HepG2 (cell line): ENCODE measurements at regions not wholly inside any gene's neighbourhood (a gene's known extent, or its start where the extent isn't known, plus 50 kb on each side); places are given as distances from the start of the nearest gene placed in this dataset.
A peak's percentile ranks its signal among the peaks of the same experiment; 100 is the strongest.

ENCODE experiments used
- CAMTA2 ChIP-seq: sonication (generic); formaldehyde crosslinking; IDR thresholded peaks from 2 replicates; pipeline ENCODE4 v1.4.0; 2020; ENCODE audit warnings: mild to moderate bottlenecking, missing genetic modification reagents, borderline replicate concordance
- FOXA3 ChIP-seq: IDR thresholded peaks from 2 replicates; pipeline ENCODE4 v1.6.1; 2016; ENCODE audit warnings: missing genetic modification reagents, missing compliant biosample characterization
- KAT8 ChIP-seq: IDR thresholded peaks from 2 replicates; pipeline ENCODE4 v1.6.1; 2016; ENCODE audit warnings: missing genetic modification reagents, missing compliant biosample characterization
- KLF12 ChIP-seq: sonication (generic); formaldehyde crosslinking; IDR thresholded peaks from 2 replicates; pipeline ENCODE4 v1.4.0; 2020; ENCODE audit warnings: missing genetic modification reagents, borderline replicate concordance
- NCOR1 ChIP-seq: fragments of 200-600 bp; sonication (generic); IDR thresholded peaks from 2 replicates; pipeline ENCODE4 v1.7.0; 2017; ENCODE audit warnings: antibody characterized with exemption, low read length, borderline replicate concordance
- TAF15 ChIP-seq: fragments of 200-400 bp; formaldehyde crosslinking; IDR thresholded peaks from one replicate; pipeline ENCODE4 v1.6.1; 2018; ENCODE audit warnings: mild to moderate bottlenecking, low read depth, low read length; ENCODE audit not compliant: poor library complexity, severe bottlenecking
- THAP7 ChIP-seq: sonication (generic); formaldehyde crosslinking; IDR thresholded peaks from 2 replicates; pipeline ENCODE4 v1.8.1; 2023; ENCODE audit warnings: mild to moderate bottlenecking, missing genetic modification reagents
- ZFX ChIP-seq: sonication (generic); formaldehyde crosslinking; IDR thresholded peaks from 2 replicates; pipeline ENCODE4 v1.4.0; 2020; ENCODE audit warnings: mild to moderate bottlenecking, low read depth, missing genetic modification reagents, moderate library complexity
- ZNF235 ChIP-seq: sonication (generic); formaldehyde crosslinking; IDR thresholded peaks from 2 replicates; pipeline ENCODE4 v1.8.1; 2023; ENCODE audit warnings: mild to moderate bottlenecking, missing genetic modification reagents, borderline replicate concordance
- ZNF260 ChIP-seq: sonication (generic); formaldehyde crosslinking; IDR thresholded peaks from 2 replicates; pipeline ENCODE4 v1.4.0; 2020; ENCODE audit warnings: missing genetic modification reagents, low read depth, mild to moderate bottlenecking, borderline replicate concordance
- ZNF430 ChIP-seq: sonication (generic); formaldehyde crosslinking; IDR thresholded peaks from 2 replicates; pipeline ENCODE4 v1.9.0; 2021; ENCODE audit warnings: mild to moderate bottlenecking, missing genetic modification reagents
- ZNF574 ChIP-seq: sonication (generic); formaldehyde crosslinking; IDR thresholded peaks from 2 replicates; pipeline ENCODE4 v1.4.0; 2020; ENCODE audit warnings: missing genetic modification reagents
- TF ChIP-seq, protein P1 (sequence below): sonication (generic); formaldehyde crosslinking; IDR thresholded peaks from 2 replicates; pipeline ENCODE4 v1.5.1; 2020; ENCODE audit warnings: missing genetic modification reagents, mild to moderate bottlenecking, borderline replicate concordance
- TF ChIP-seq, protein P2 (sequence below), 2 experiments: sonication (generic) in 1 of 2; formaldehyde crosslinking in 1 of 2; IDR thresholded peaks; 2 replicates each; pipeline versions ENCODE4 v1.4.0 to v1.6.1; 2016 to 2020; ENCODE audit warnings: borderline replicate concordance in 1 of 2, low read depth in 1 of 2, mild to moderate bottlenecking in 1 of 2, missing genetic modification reagents in 1 of 2
- TF ChIP-seq, protein P3 (sequence below): sonication (generic); formaldehyde crosslinking; IDR thresholded peaks from 2 replicates; pipeline ENCODE4 v1.5.1; 2020; ENCODE audit warnings: mild to moderate bottlenecking, moderate library complexity, missing genetic modification reagents

- peak; percentile 26; the same call in 1 of the 2 replicates for TF ChIP-seq ZNF574 (CRISPR knock-in tag)
- TF ChIP-seq KLF12 (CRISPR knock-in tag), result no peak
- no peak for TF ChIP-seq ZNF430 (CRISPR knock-in tag)
- no peak for TF ChIP-seq CAMTA2 (CRISPR knock-in tag)
- peak; percentile 77; the same call in 1 of the 2 replicates for TF ChIP-seq NCOR1
- TF ChIP-seq, protein P1, sequence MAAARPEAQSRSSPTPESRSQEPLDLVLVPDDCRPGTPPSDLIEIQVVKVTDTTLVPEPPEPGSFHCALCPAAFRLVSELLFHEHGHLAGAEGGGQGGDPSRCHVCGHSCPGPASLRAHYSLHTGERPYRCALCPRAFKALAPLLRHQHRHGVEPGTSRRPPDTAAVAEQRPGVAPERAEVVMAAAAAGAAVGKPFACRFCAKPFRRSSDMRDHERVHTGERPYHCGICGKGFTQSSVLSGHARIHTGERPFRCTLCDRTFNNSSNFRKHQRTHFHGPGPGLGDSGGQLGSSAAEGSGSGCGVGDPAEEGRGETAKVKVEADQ (CRISPR knock-in tag), result no peak
- no peak for TF ChIP-seq THAP7 (CRISPR knock-in tag)
- TF ChIP-seq ZNF235 (CRISPR knock-in tag), result no peak
- TF ChIP-seq, protein P2, sequence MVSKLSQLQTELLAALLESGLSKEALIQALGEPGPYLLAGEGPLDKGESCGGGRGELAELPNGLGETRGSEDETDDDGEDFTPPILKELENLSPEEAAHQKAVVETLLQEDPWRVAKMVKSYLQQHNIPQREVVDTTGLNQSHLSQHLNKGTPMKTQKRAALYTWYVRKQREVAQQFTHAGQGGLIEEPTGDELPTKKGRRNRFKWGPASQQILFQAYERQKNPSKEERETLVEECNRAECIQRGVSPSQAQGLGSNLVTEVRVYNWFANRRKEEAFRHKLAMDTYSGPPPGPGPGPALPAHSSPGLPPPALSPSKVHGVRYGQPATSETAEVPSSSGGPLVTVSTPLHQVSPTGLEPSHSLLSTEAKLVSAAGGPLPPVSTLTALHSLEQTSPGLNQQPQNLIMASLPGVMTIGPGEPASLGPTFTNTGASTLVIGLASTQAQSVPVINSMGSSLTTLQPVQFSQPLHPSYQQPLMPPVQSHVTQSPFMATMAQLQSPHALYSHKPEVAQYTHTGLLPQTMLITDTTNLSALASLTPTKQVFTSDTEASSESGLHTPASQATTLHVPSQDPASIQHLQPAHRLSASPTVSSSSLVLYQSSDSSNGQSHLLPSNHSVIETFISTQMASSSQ (IDR thresholded peaks at IDR 0.05; ENCODE audit: low read depth), result 0 out of 2 replicates have a peak, but pooled peaks have one; percentile 5
- TF ChIP-seq, protein P2 (CRISPR knock-in tag; IDR thresholded peaks at IDR 0.05; ENCODE audit: borderline replicate concordance), result no peak
- no peak for TF ChIP-seq TAF15
- TF ChIP-seq KAT8 (CRISPR knock-in tag), result no peak
- peak; percentile 78 for TF ChIP-seq FOXA3 (CRISPR knock-in tag)
- TF ChIP-seq ZNF260, result no peak
- TF ChIP-seq, protein P3, sequence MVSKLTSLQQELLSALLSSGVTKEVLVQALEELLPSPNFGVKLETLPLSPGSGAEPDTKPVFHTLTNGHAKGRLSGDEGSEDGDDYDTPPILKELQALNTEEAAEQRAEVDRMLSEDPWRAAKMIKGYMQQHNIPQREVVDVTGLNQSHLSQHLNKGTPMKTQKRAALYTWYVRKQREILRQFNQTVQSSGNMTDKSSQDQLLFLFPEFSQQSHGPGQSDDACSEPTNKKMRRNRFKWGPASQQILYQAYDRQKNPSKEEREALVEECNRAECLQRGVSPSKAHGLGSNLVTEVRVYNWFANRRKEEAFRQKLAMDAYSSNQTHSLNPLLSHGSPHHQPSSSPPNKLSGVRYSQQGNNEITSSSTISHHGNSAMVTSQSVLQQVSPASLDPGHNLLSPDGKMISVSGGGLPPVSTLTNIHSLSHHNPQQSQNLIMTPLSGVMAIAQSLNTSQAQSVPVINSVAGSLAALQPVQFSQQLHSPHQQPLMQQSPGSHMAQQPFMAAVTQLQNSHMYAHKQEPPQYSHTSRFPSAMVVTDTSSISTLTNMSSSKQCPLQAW (CRISPR knock-in tag), result no peak
- no peak for TF ChIP-seq ZFX (CRISPR knock-in tag)
Observed at GRCh38 chr4:24137671-24138601, 248.1 kb upstream of the PPARGC1A start (continued).
